ENCODE measurements at regions not wholly inside any gene's neighbourhood (a gene's known extent, or its start where the extent isn't known, plus 50 kb on each side); places are given as distances from the start of the nearest gene placed in this dataset.

DNA sequence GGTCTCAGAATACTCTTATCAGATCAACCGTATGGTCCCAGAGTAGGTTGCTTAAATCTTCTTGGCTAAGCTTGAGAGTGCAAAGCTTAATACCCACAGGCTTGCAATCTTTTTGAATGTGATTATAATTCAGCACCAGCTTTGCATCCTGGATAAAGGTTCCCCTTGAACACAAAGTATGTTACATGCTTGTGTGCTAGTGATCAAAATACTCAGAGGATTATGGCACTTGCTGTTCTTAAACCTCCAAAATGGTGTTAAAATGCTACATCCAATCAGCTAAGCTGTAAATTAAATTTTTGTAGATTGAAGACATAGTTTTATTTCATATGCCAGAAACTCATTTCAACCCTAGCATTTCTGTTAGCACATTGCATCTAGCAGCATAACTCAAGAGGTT, 812.2 kb upstream of the TENM3 start:
- TF ChIP-seq, protein P1, sequence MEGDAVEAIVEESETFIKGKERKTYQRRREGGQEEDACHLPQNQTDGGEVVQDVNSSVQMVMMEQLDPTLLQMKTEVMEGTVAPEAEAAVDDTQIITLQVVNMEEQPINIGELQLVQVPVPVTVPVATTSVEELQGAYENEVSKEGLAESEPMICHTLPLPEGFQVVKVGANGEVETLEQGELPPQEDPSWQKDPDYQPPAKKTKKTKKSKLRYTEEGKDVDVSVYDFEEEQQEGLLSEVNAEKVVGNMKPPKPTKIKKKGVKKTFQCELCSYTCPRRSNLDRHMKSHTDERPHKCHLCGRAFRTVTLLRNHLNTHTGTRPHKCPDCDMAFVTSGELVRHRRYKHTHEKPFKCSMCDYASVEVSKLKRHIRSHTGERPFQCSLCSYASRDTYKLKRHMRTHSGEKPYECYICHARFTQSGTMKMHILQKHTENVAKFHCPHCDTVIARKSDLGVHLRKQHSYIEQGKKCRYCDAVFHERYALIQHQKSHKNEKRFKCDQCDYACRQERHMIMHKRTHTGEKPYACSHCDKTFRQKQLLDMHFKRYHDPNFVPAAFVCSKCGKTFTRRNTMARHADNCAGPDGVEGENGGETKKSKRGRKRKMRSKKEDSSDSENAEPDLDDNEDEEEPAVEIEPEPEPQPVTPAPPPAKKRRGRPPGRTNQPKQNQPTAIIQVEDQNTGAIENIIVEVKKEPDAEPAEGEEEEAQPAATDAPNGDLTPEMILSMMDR (IDR thresholded peaks at IDR 0.05; ENCODE audit: insufficient read depth, low read depth, low read length): no peak
- no peak for TF ChIP-seq EZH2 (IDR thresholded peaks at IDR 0.05; ENCODE audit: insufficient read depth, low read length)
